PFSK-1 (cell line): ENCODE measurements at regions not wholly inside any gene's neighbourhood (a gene's known extent, or its start where the extent isn't known, plus 50 kb on each side); places are given as distances from the start of the nearest gene placed in this dataset.

ENCODE experiments used
- POLR2AphosphoS5 ChIP-seq: IDR thresholded peaks from 2 replicates; pipeline ENCODE4 v1.6.1; 2012; ENCODE audit warnings: low read depth, mild to moderate bottlenecking, control low read depth, low read length, moderate library complexity
- SIN3A ChIP-seq: IDR thresholded peaks from 2 replicates; pipeline ENCODE4 v1.6.1; 2012; ENCODE audit warnings: mild to moderate bottlenecking, low read length, moderate library complexity, borderline replicate concordance; ENCODE audit not compliant: insufficient read depth
- TAF1 ChIP-seq: IDR thresholded peaks from 2 replicates; pipeline ENCODE4 v1.6.1; 2012; ENCODE audit warnings: low read length, control low read depth, borderline replicate concordance; ENCODE audit not compliant: insufficient read depth

DNA sequence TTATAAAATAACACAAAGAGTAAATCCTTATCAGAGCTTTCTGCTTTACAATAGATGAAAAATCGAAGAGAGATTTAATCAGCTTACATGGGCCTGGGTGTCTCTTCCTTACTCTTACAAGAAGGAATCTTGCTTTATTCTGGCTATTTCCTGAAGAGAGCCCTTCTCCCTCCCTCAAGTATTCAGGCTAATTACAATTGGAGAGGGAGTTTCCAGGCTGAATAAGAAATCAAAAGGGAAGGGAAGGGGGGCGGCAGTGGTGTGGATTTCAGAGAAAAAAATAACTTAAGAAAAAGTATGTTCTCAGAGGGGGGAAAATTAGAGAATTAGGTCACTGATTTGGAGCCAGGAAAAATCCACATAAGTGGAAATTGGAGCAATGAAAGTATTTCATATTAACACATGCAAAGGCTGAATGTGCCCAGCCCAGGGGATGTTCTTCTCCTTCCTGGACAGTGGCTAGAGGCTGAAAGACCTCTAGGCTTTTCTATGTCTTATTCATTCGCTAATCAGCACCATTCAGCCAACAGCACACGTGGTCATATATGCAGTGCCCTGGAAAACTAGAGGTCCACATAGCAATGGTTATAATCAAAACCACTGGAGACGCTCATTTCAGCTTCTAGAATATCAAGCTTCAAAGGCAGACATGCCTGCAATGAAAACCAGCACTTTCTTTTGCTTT lies 158.9 kb upstream of the BTG1 start:
- no peak for TF ChIP-seq POLR2AphosphoS5
- TF ChIP-seq SIN3A, result no peak
- TF ChIP-seq TAF1, result no peak
